GM18505 (cell line): ENCODE measurements at regions not wholly inside any gene's neighbourhood (a gene's known extent, or its start where the extent isn't known, plus 50 kb on each side); places are given as distances from the start of the nearest gene placed in this dataset.

Experiments used
- ATAC-seq: cut with Tn5 transposase; IDR thresholded peaks from one replicate; pipeline ENCODE4 v1.9.1; 2021; ENCODE audit not compliant: unreplicated experiment
- POLR2A ChIP-seq: IDR thresholded peaks from 4 replicates; pipeline ENCODE4 v1.6.1; 2011; ENCODE audit warnings: borderline replicate concordance; ENCODE audit not compliant: insufficient read depth, insufficient read length; ENCODE audit errors: extremely low read depth

- no peak for ATAC-seq
- TF ChIP-seq POLR2A: no peak
Observed at GRCh38 chr3:144760831-144761230, 789.2 kb downstream of the DIPK2A start.

GRCh38 chr3:144762091-144762490, 790.5 kb downstream of the DIPK2A start:
- no peak for TF ChIP-seq POLR2A
- no peak for ATAC-seq

GRCh38 chr3:144763878-144764454, 792.3 kb downstream of the DIPK2A start:
- TF ChIP-seq POLR2A: no peak
- peak; percentile 80 for ATAC-seq

- ATAC-seq: no peak
- TF ChIP-seq POLR2A: no peak
Observed at GRCh38 chr3:144770281-144770680, 798.7 kb downstream of the DIPK2A start.

- ATAC-seq: no peak
- TF ChIP-seq POLR2A: no peak
Observed at GRCh38 chr3:144770915-144771351, 799.3 kb downstream of the DIPK2A start.

- ATAC-seq: no peak
- TF ChIP-seq POLR2A: no peak
Observed at GRCh38 chr3:144771381-144771870, 799.8 kb downstream of the DIPK2A start.

GRCh38 chr3:144772372-144772771, 800.7 kb downstream of the DIPK2A start:
- TF ChIP-seq POLR2A: no peak
- no peak for ATAC-seq

GRCh38 chr3:144773350-144773749, 801.7 kb downstream of the DIPK2A start:
- TF ChIP-seq POLR2A: no peak
- ATAC-seq: no peak

- ATAC-seq: no peak
- no peak for TF ChIP-seq POLR2A
Observed at GRCh38 chr3:144774897-144775296, 803.3 kb downstream of the DIPK2A start.

- TF ChIP-seq POLR2A: no peak
- no peak for ATAC-seq
Observed at GRCh38 chr3:144775551-144775950, 803.9 kb downstream of the DIPK2A start.

GRCh38 chr3:144777906-144778305, 806.3 kb downstream of the DIPK2A start:
- no peak for TF ChIP-seq POLR2A
- ATAC-seq: no peak

- ATAC-seq: no peak
- no peak for TF ChIP-seq POLR2A
Observed at GRCh38 chr3:144791034-144791433, 819.4 kb downstream of the DIPK2A start.

GRCh38 chr3:144801890-144802289, 830.3 kb downstream of the DIPK2A start:
- no peak for ATAC-seq

GRCh38 chr3:144809380-144809779, 837.8 kb downstream of the DIPK2A start:
- ATAC-seq: peak; percentile 39
- TF ChIP-seq POLR2A: no peak

More at GRCh38 chr3:144801890-144802289, 830.3 kb downstream of the DIPK2A start:
- TF ChIP-seq POLR2A: no peak
